Calu3 (cell line): ENCODE measurements at regions not wholly inside any gene's neighbourhood (a gene's known extent, or its start where the extent isn't known, plus 50 kb on each side); places are given as distances from the start of the nearest gene placed in this dataset.

Experiments
- BruUV-seq: library from RNA; stranded (reverse); fragments of 400-500 nt; replicated peaks from 2 replicates; lab custom pipeline; 2021; lab: Mats Ljungman, UMichigan
- CTCF ChIA-PET: fragments of 300-600 bp; sonication (Branson Sonifier 250); formaldehyde crosslinking; loops from one replicate; lab custom pipeline; 2022; ENCODE audit warnings: antibody characterized with exemption; lab: Charles Lee
- DNase-seq: peaks from one replicate; pipeline ENCODE4 v3.0.0; 2022
- H3K27ac Mint-ChIP-seq: one replicate; pipeline ENCODE4 v1.8.0; 2022; ENCODE audit warnings: mixed read lengths; ENCODE audit not compliant: unreplicated experiment
- H3K27me3 Mint-ChIP-seq: one replicate; pipeline ENCODE4 v1.8.0; 2022; ENCODE audit warnings: mixed read lengths; ENCODE audit not compliant: unreplicated experiment
- H3K36me3 Mint-ChIP-seq: one replicate; pipeline ENCODE4 v1.8.0; 2022; ENCODE audit warnings: mild to moderate bottlenecking, moderate library complexity, mixed read lengths; ENCODE audit not compliant: insufficient read depth, unreplicated experiment
- H3K4me1 Mint-ChIP-seq: one replicate; pipeline ENCODE4 v1.8.0; 2022; ENCODE audit warnings: mild to moderate bottlenecking, low read depth, mixed read lengths; ENCODE audit not compliant: unreplicated experiment
- H3K4me3 Mint-ChIP-seq: one replicate; pipeline ENCODE4 v1.8.0; 2022; ENCODE audit warnings: mild to moderate bottlenecking, low read depth, moderate library complexity, mixed read lengths; ENCODE audit not compliant: unreplicated experiment
- H3K9me3 Mint-ChIP-seq: one replicate; pipeline ENCODE4 v1.8.0; 2022; ENCODE audit warnings: low read depth, mixed read lengths; ENCODE audit not compliant: unreplicated experiment
- intact Hi-C: fragments of 100-400 bp; cut with micrococcal nuclease; formaldehyde crosslinking; loops from one replicate; pipeline ENCODE4 v1.10.0; 2022; ENCODE audit not compliant: unreplicated experiment
- TF ChIP-seq, protein P1 (sequence below): fragments of 200-600 bp; IDR thresholded peaks from one replicate; pipeline ENCODE4 v1.8.0; 2022; ENCODE audit warnings: antibody characterized with exemption; ENCODE audit not compliant: unreplicated experiment

DNA sequence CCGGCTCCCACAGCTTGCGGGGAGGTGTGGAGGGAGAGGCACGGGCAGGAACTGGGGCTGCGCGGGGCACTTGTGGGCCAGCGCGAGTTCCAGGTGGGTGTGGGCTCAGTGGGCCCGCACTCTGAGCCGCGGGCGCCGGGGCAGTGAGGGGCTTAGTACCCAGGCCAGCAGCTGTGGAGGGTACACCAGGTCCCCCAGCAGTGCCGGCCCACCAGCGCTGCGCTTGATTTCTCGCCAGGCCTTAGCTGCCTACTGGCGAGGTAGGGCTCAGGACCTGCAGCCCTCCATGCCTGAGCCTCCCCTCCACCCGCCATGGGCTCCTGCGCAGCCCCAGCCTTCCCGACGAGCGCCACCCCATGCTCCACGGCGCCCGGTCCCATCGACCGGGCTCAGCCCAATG lies 337.9 kb upstream of the ACVR2A start:
- TF ChIP-seq, protein P1, sequence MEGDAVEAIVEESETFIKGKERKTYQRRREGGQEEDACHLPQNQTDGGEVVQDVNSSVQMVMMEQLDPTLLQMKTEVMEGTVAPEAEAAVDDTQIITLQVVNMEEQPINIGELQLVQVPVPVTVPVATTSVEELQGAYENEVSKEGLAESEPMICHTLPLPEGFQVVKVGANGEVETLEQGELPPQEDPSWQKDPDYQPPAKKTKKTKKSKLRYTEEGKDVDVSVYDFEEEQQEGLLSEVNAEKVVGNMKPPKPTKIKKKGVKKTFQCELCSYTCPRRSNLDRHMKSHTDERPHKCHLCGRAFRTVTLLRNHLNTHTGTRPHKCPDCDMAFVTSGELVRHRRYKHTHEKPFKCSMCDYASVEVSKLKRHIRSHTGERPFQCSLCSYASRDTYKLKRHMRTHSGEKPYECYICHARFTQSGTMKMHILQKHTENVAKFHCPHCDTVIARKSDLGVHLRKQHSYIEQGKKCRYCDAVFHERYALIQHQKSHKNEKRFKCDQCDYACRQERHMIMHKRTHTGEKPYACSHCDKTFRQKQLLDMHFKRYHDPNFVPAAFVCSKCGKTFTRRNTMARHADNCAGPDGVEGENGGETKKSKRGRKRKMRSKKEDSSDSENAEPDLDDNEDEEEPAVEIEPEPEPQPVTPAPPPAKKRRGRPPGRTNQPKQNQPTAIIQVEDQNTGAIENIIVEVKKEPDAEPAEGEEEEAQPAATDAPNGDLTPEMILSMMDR: no peak
- DNase-seq: no peak
- Mint-ChIP-seq H3K9me3 (no peaks in the 10 kb centered on the region), H3K27ac (no peak overlapping the region), H3K27me3 (no peaks in the 10 kb centered on the region), H3K4me3 (no peak overlapping the region), H3K36me3 (no peaks in the 10 kb centered on the region), H3K4me1 (no peaks in the 10 kb centered on the region)
- no TSS peak for BruUV-seq
- CTCF ChIA-PET: no interaction called here
- intact Hi-C loops: no loop called here

DNA sequence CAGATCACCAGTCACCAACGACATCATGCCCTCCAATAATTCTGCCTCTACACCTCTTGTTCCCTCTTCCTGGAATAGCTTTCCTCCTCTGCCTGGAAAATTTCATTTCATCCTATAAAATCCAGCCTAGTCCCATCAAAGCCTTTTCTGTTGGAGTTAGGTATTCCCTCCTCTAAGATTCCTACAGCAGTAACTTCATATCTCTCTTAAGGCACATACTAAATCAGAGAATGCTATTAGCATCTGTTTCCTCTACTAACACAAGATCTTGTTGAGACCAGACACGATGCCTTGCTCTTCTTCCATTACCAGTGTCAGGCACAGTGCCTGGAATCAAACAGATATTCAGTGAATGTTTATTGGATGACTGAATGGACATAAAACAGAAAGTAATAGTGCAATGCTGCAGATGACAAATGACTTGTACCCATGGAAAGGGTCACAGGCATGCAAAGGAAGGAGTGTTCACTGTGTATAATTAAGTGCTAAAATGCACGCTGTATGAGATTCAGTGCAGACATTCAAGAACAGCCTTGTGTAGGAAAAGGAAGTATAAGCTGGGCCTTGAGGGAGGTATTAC lies 342.0 kb upstream of the ACVR2A start:
- BruUV-seq: no TSS peak
- Mint-ChIP-seq H3K9me3 (no peaks in the 10 kb centered on the region), H3K36me3 (no peaks in the 10 kb centered on the region), H3K27me3 (no peaks in the 10 kb centered on the region), H3K4me1 (no peaks in the 10 kb centered on the region), H3K4me3 (no peak overlapping the region), H3K27ac (no peak overlapping the region)
- TF ChIP-seq, protein P1: no peak
- CTCF ChIA-PET: no interaction called here
- intact Hi-C loops: loop anchor here (1.0 kb wide), 1 partner anchor 26 kb away; no protein-coding TSS in a partner anchor
- no peak for DNase-seq

DNA sequence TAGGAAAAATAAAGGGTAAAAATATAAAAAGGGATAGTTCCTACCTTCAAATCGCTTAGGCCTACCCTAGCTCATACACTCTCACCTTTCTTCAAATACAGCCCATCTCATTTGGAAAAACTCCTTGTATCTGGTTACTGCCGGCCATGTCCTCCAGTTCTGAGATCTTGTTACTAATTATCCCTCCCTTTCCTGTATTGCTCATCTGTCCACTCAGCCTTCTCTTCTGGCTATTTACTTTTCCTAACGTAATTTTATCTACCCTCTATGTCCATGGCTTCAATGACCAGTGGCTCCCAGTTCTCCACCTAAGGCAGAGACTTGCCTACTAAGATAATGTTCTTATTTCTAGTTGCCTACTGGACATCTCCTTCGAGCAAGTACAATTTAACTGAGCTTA lies 342.9 kb upstream of the ACVR2A start:
- H3K9me3 Mint-ChIP-seq: no peaks in the 10 kb centered on the region
- H3K27ac Mint-ChIP-seq: no peak overlapping the region
- CTCF ChIA-PET: no interaction called here
- TF ChIP-seq, protein P1: no peak
- H3K4me3 Mint-ChIP-seq: no peak overlapping the region
- no peaks in the 10 kb centered on the region for H3K4me1 Mint-ChIP-seq
- H3K27me3 Mint-ChIP-seq: no peaks in the 10 kb centered on the region
- H3K36me3 Mint-ChIP-seq: no peaks in the 10 kb centered on the region
- intact Hi-C loops: loop anchor here (1.0 kb wide), 1 partner anchor 26 kb away; no protein-coding TSS in a partner anchor
- BruUV-seq: no TSS peak
- no peak for DNase-seq

DNA sequence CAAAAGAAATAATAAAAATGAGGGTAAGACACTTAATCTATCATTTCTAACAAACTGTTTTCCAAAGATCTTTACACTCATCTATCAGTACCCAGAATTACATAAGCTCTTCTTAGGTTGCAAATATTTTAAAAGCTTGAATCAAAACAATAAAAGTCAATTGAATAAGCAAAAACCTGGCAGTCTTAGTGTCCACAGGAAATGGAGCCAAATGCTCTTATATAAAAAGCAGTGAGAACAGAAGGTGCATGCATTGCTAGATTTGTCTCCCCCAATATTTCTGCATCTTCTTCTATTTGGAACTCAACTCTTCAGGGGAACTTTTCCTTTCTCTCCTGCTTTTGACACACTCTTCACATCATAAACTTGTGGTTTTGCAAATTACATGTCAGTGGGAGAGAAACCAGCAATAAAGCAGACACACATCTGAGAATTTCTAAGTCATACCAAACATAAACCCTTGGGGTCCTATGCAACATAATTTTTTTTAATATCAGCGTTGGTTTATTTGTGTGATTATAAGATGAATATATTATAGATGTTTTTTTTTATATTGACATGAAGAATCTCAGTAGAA lies 343.9 kb upstream of the ACVR2A start:
- CTCF ChIA-PET: no interaction called here
- TF ChIP-seq, protein P1: no peak
- Mint-ChIP-seq H3K4me3 (no peak overlapping the region), H3K27me3 (no peaks in the 10 kb centered on the region), H3K27ac (no peak overlapping the region), H3K4me1 (no peaks in the 10 kb centered on the region), H3K9me3 (no peaks in the 10 kb centered on the region), H3K36me3 (no peaks in the 10 kb centered on the region)
- DNase-seq: no peak
- BruUV-seq: no TSS peak
- intact Hi-C loops: no loop called here
